K562 (cell line): ENCODE measurements at regions not wholly inside any gene's neighbourhood (a gene's known extent, or its start where the extent isn't known, plus 50 kb on each side); places are given as distances from the start of the nearest gene placed in this dataset.

Experiments
- ATAC-seq: fragments of 200-7000 bp; cut with Tn5 transposase; 3 replicates; pipeline ENCODE4 v1.9.1; 2020; ENCODE audit warnings: moderate library complexity
- BruUV-seq: library from RNA; stranded (reverse); fragments of 400-500 nt; replicated peaks from 2 replicates; lab custom pipeline; 2021; lab: Mats Ljungman, UMichigan
- CTCF ChIA-PET: fragments of 300-600 bp; formaldehyde crosslinking; extraction: SDS; loops from one replicate; lab custom pipeline; 2021; ENCODE audit warnings: low intra/inter-chr PET ratio; lab: Yijun Ruan, JAX
- POLR2A ChIA-PET: fragments of 300-600, 350-650 bp; sonication (Branson Sonifier 250); formaldehyde crosslinking; extraction: SDS; loops from one replicate; lab custom pipeline; 2021; ENCODE audit warnings: antibody characterized with exemption, inconsistent platforms; lab: Yijun Ruan, JAX
- DNase-seq, 4 experiments: peaks; one replicate each; pipeline versions ENCODE4 v3.0.0 to v3.0.0-alpha.2; 2011 to 2018; ENCODE audit warnings: low spot score in 3 of 4, mixed read lengths in 3 of 4; ENCODE audit errors: extremely low read depth in 1 of 4
- FAIRE-seq: peaks from 2 replicates; lab custom pipeline; 2011; peaks lifted over from hg19 to GRCh38; lab: Jason Lieb, UNC
- H2AFZ ChIP-seq: 2 replicates; pipeline ENCODE4 v1.6.0; 2011; ENCODE audit warnings: low read depth, low read length, control low read depth, inconsistent platforms
- H3K27ac ChIP-seq: fragments of 200-600 bp; 3 replicates; pipeline ENCODE4 v1.8.0; 2011; ENCODE audit warnings: low read depth, mild to moderate bottlenecking, control low read depth, inconsistent platforms, low read length, moderate library complexity, mixed read lengths; ENCODE audit errors: extremely low read depth
- H3K27me3 ChIP-seq, 2 experiments: fragments of 300-600 bp in 1 of 2; 2 replicates in 1 of 2; 3 replicates in 1 of 2; pipeline versions ENCODE4 v1.6.0 to v1.8.0; 2011; ENCODE audit warnings: inconsistent platforms in 2 of 2, low read length in 2 of 2, mild to moderate bottlenecking in 1 of 2, mixed read lengths in 1 of 2, moderate library complexity in 1 of 2; ENCODE audit not compliant: control insufficient read depth in 2 of 2, insufficient read depth in 2 of 2
- H3K36me3 ChIP-seq: fragments of 300-600 bp; 3 replicates; pipeline ENCODE4 v1.8.0; 2011; ENCODE audit warnings: mild to moderate bottlenecking, low read length, inconsistent platforms; ENCODE audit not compliant: control insufficient read depth, insufficient read depth
- H3K4me1 ChIP-seq, 2 experiments: fragments of 200-600 bp in 1 of 2; replicated peaks in 1 of 2; 2 replicates in 1 of 2; 3 replicates in 1 of 2; pipeline versions ENCODE4 v1.5.1 to v1.8.0; 2011; ENCODE audit warnings: inconsistent platforms in 2 of 2, low read length in 2 of 2, mild to moderate bottlenecking in 1 of 2, mixed read lengths in 1 of 2, moderate library complexity in 1 of 2; ENCODE audit not compliant: control insufficient read depth in 2 of 2, insufficient read depth in 2 of 2
- H3K4me2 ChIP-seq: 2 replicates; pipeline ENCODE4 v1.6.1; 2011; ENCODE audit warnings: low read length, control low read depth, inconsistent platforms, mixed read lengths; ENCODE audit not compliant: insufficient read depth
- H3K4me3 ChIP-seq: fragments of 200-600 bp; sonication (generic), shearing (Covaris generic); 2 replicates; pipeline ENCODE4 v1.5.1; 2016; ENCODE audit warnings: control low read depth, inconsistent platforms
- H3K79me2 ChIP-seq: fragments of 200-600 bp; 3 replicates; pipeline ENCODE4 v1.8.0; 2011; ENCODE audit warnings: low read length, inconsistent platforms; ENCODE audit not compliant: control insufficient read depth, insufficient read depth
- H3K9ac ChIP-seq, 2 experiments: 2 replicates each; pipeline versions ENCODE4 v1.6.0 to v1.6.1; 2011; ENCODE audit warnings: low read depth in 2 of 2, low read length in 2 of 2, control low read depth in 1 of 2, inconsistent platforms in 1 of 2, mild to moderate bottlenecking in 1 of 2, mixed read lengths in 1 of 2; ENCODE audit not compliant: insufficient read depth in 1 of 2
- H3K9me1 ChIP-seq: one replicate; pipeline ENCODE4 v1.6.0; 2011; ENCODE audit warnings: inconsistent platforms, mild to moderate bottlenecking, low read length, moderate library complexity; ENCODE audit not compliant: control insufficient read depth, insufficient read depth
- H3K9me3 ChIP-seq: replicated peaks from 2 replicates; pipeline ENCODE4 v1.5.1; 2011; ENCODE audit warnings: low read depth, low read length, inconsistent platforms; ENCODE audit not compliant: control insufficient read depth, insufficient read depth
- H4K20me1 ChIP-seq: replicated peaks from 2 replicates; pipeline ENCODE4 v1.6.1; 2011; ENCODE audit warnings: low read length, inconsistent platforms, mixed read lengths; ENCODE audit not compliant: control insufficient read depth, insufficient read depth
- CHD1 ChIP-seq: fragments of 200-600 bp; sonication (generic); IDR thresholded peaks from one replicate; pipeline ENCODE4 v1.6.1; 2012; ENCODE audit warnings: mild to moderate bottlenecking, moderate library complexity, low read length, inconsistent platforms
- CTCFL ChIP-seq: IDR thresholded peaks from 2 replicates; pipeline ENCODE4 v1.6.1; 2011; ENCODE audit warnings: borderline replicate concordance, low read depth, mild to moderate bottlenecking, moderate library complexity, low read length; ENCODE audit not compliant: insufficient read depth, poor library complexity, severe bottlenecking
- DEAF1 ChIP-seq: fragments of 450-650 bp; formaldehyde crosslinking; IDR thresholded peaks from 2 replicates; pipeline ENCODE4 v1.4.0; 2020; ENCODE audit warnings: mild to moderate bottlenecking, moderate library complexity
- E2F3 ChIP-seq: fragments of 250-450 bp; sonication (Bioruptor Pico); IDR thresholded peaks from 2 replicates; pipeline ENCODE4 v1.4.0; 2020; ENCODE audit warnings: mild to moderate bottlenecking
- EGR1 ChIP-seq: fragments of 450-650 bp; conservative IDR thresholded peaks from 2 replicates; pipeline ENCODE4 v1.6.1; 2017; ENCODE audit warnings: mild to moderate bottlenecking
- NR0B1 ChIP-seq: fragments of 450-650 bp; IDR thresholded peaks from one replicate; pipeline ENCODE4 v1.6.1; 2018; ENCODE audit warnings: mild to moderate bottlenecking, moderate library complexity; ENCODE audit not compliant: partially characterized antibody
- RBBP5 ChIP-seq: fragments of 200-600 bp; sonication (generic); IDR thresholded peaks from 2 replicates; pipeline ENCODE4 v1.6.1; 2012; ENCODE audit warnings: borderline replicate concordance, mild to moderate bottlenecking, low read length, control low read depth, inconsistent platforms; ENCODE audit not compliant: insufficient read depth, poor library complexity, severe bottlenecking
- SIRT6 ChIP-seq: IDR thresholded peaks from one replicate; pipeline ENCODE4 v1.6.1; 2012; ENCODE audit warnings: low read depth, mild to moderate bottlenecking, control low read depth, inconsistent platforms, low read length, moderate library complexity
- SUPT5H ChIP-seq: fragments of 450-650 bp; IDR thresholded peaks from 2 replicates; pipeline ENCODE4 v1.6.1; 2016
- ZNF140 ChIP-seq: fragments of 250-450 bp; sonication (Bioruptor Pico); IDR thresholded peaks from 2 replicates; pipeline ENCODE4 v1.8.0; 2021; ENCODE audit warnings: moderate library complexity, mild to moderate bottlenecking, inconsistent platforms
- ZNF217 ChIP-seq: sonication (generic); formaldehyde crosslinking; IDR thresholded peaks from 2 replicates; pipeline ENCODE4 v1.8.0; 2022; ENCODE audit warnings: mild to moderate bottlenecking, missing genetic modification reagents
- WGBS: fragments of 100-300 bp; shearing (Covaris generic); methylation state at CpG from one replicate; pipeline ENCODE4 v1.1.6; 2016; ENCODE audit warnings: low coverage, mixed read lengths; ENCODE audit not compliant: insufficient coverage; ENCODE audit errors: missing lambda C conversion rate; 5-methylcytosine and 5-hydroxymethylcytosine counted together
- in situ Hi-C: fragments of 300-500 bp; cut with MboI; formaldehyde crosslinking; loops from 4 replicates; pipeline ENCODE4 v1.15.0; 2018; ENCODE audit warnings: inconsistent platforms, mixed read lengths
- intact Hi-C: fragments of 100-400 bp; cut with micrococcal nuclease; formaldehyde crosslinking; loops from 2 replicates; pipeline ENCODE4 v1.14.2; 2022

GRCh38 chr17:71467719-71468118 is 653.1 kb upstream of the SOX9 start:
- no peaks in the 10 kb centered on the region for H3K27me3 ChIP-seq
- no peak for FAIRE-seq
- no peaks in the 10 kb centered on the region for H3K36me3 ChIP-seq
- intact Hi-C loops (no loop called here), in situ Hi-C loops (no loop called here)
- ChIA-PET CTCF (no interaction called here), POLR2A (no interaction called here)
- H2AFZ ChIP-seq = no peak overlapping the region
- BruUV-seq = no TSS peak
- H3K9me3 ChIP-seq = no peaks in the 10 kb centered on the region
- H3K4me3 ChIP-seq = no peak overlapping the region
- no peaks in the 10 kb centered on the region for H4K20me1 ChIP-seq
- no peak for ATAC-seq
- no peaks in the 10 kb centered on the region for H3K79me2 ChIP-seq
- H3K27ac ChIP-seq = no peak overlapping the region
- DNase-seq = no peak
- H3K9ac ChIP-seq = no peak overlapping the region
- TF ChIP-seq EGR1 (no peak), RBBP5 (no peak), ZNF217 (CRISPR knock-in tag) (no peak), SIRT6 (no peak), ZNF140 (CRISPR knock-in tag) (no peak), SUPT5H (no peak)
- no peaks in the 10 kb centered on the region for H3K9me1 ChIP-seq
- no peak overlapping the region for H3K4me2 ChIP-seq
- 0% methylated on average over 2 of the region's 2 CpGs for WGBS
- no peaks in the 10 kb centered on the region for H3K4me1 ChIP-seq

- no peak for FAIRE-seq
- Histone ChIP-seq H3K79me2 (no peaks in the 10 kb centered on the region), H3K4me3 (no peak overlapping the region), H4K20me1 (no peaks in the 10 kb centered on the region), H3K9ac (no peak overlapping the region), H2AFZ (no peak overlapping the region), H3K9me1 (no peaks in the 10 kb centered on the region), H3K27ac (no peak overlapping the region), H3K9me3 (no peaks in the 10 kb centered on the region), H3K36me3 (no peaks in the 10 kb centered on the region), H3K4me2 (no peak overlapping the region), H3K4me1 (no peaks in the 10 kb centered on the region), H3K27me3 (no peaks in the 10 kb centered on the region)
- ChIA-PET CTCF (no interaction called here), POLR2A (interaction anchor here (0.7 kb wide), 1 partner anchor 1969 kb away, joined by 4 read pairs; no protein-coding TSS in a partner anchor)
- ATAC-seq = no peak
- DNase-seq = no peak
- in situ Hi-C loops = no loop called here
- TF ChIP-seq E2F3 = no peak
- no peak for TF ChIP-seq DEAF1 (CRISPR knock-in tag)
- TF ChIP-seq CTCFL = no peak
- no peak for TF ChIP-seq NR0B1
- TF ChIP-seq CHD1 = no peak
- BruUV-seq = no TSS peak
- 0% methylated on average over 3 of the region's 3 CpGs for WGBS
- intact Hi-C loops = no loop called here
These were observed 650.8 kb upstream of the SOX9 start for GRCh38 chr17:71470062-71470461.
